ENCODE measurements at regions not wholly inside any gene's neighbourhood (a gene's known extent, or its start where the extent isn't known, plus 50 kb on each side); places are given as distances from the start of the nearest gene placed in this dataset.

- no peak for TF ChIP-seq CTCF (conservative IDR thresholded peaks at IDR 0.05)
- Mint-ChIP-seq H3K27me3 (ENCODE audit: low read depth) (peaks cover 9% of the 10 kb centered on the region), H3K4me1 (no peaks in the 10 kb centered on the region), H3K27ac (ENCODE audit: unreplicated experiment) (no peak overlapping the region), H3K4me3 (no peak overlapping the region), H3K36me3 (ENCODE audit: low read depth) (no peaks in the 10 kb centered on the region), H3K9me3 (no peaks in the 10 kb centered on the region)
- DNase-seq (ENCODE audit: low read depth, low spot score): no peak
Measured at GRCh38 chr2:198452327-198452726, 647.9 kb downstream of the PLCL1 start.

GRCh38 chr2:198448789-198449188 is 644.4 kb downstream of the PLCL1 start:
- no peaks in the 10 kb centered on the region for H3K27me3 Mint-ChIP-seq (ENCODE audit: low read depth)
- H3K9me3 Mint-ChIP-seq: no peaks in the 10 kb centered on the region
- no peak overlapping the region for H3K4me3 Mint-ChIP-seq
- no peak for DNase-seq (ENCODE audit: low read depth, low spot score)
- H3K36me3 Mint-ChIP-seq (ENCODE audit: low read depth): no peaks in the 10 kb centered on the region
- H3K27ac Mint-ChIP-seq (ENCODE audit: unreplicated experiment): no peak overlapping the region
- no peaks in the 10 kb centered on the region for H3K4me1 Mint-ChIP-seq
- TF ChIP-seq CTCF (conservative IDR thresholded peaks at IDR 0.05): no peak

- Mint-ChIP-seq H3K4me1 (no peaks in the 10 kb centered on the region), H3K27ac (ENCODE audit: unreplicated experiment) (no peak overlapping the region), H3K27me3 (ENCODE audit: low read depth) (peaks cover 3% of the 10 kb centered on the region), H3K9me3 (no peaks in the 10 kb centered on the region), H3K36me3 (ENCODE audit: low read depth) (no peaks in the 10 kb centered on the region), H3K4me3 (no peak overlapping the region)
- DNase-seq (ENCODE audit: low read depth, low spot score): no peak
- no peak for TF ChIP-seq CTCF (conservative IDR thresholded peaks at IDR 0.05)
Measured at GRCh38 chr2:198444800-198445287, 640.5 kb downstream of the PLCL1 start.

GRCh38 chr2:198441901-198442300 is 637.5 kb downstream of the PLCL1 start:
- H3K36me3 Mint-ChIP-seq (ENCODE audit: low read depth): no peaks in the 10 kb centered on the region

GRCh38 chr2:198441246-198441645 is 636.9 kb downstream of the PLCL1 start:
- Mint-ChIP-seq H3K27me3 (ENCODE audit: low read depth) (peaks cover 6% of the 10 kb centered on the region), H3K36me3 (ENCODE audit: low read depth) (no peaks in the 10 kb centered on the region), H3K27ac (ENCODE audit: unreplicated experiment) (no peak overlapping the region), H3K9me3 (no peaks in the 10 kb centered on the region), H3K4me3 (no peak overlapping the region), H3K4me1 (no peaks in the 10 kb centered on the region)
- DNase-seq (ENCODE audit: low read depth, low spot score): no peak
- TF ChIP-seq CTCF (conservative IDR thresholded peaks at IDR 0.05): no peak

More at GRCh38 chr2:198441901-198442300, 637.5 kb downstream of the PLCL1 start:
- Mint-ChIP-seq H3K4me3 (no peak overlapping the region), H3K4me1 (no peaks in the 10 kb centered on the region), H3K27ac (ENCODE audit: unreplicated experiment) (no peak overlapping the region), H3K27me3 (ENCODE audit: low read depth) (peaks cover 6% of the 10 kb centered on the region), H3K9me3 (no peaks in the 10 kb centered on the region)
- no peak for TF ChIP-seq CTCF (conservative IDR thresholded peaks at IDR 0.05)
- no peak for DNase-seq (ENCODE audit: low read depth, low spot score)

GRCh38 chr2:198440833-198441232 is 636.4 kb downstream of the PLCL1 start:
- H3K9me3 Mint-ChIP-seq: no peaks in the 10 kb centered on the region
- no peak overlapping the region for H3K4me3 Mint-ChIP-seq
- peaks cover 6% of the 10 kb centered on the region for H3K27me3 Mint-ChIP-seq (ENCODE audit: low read depth)

More at GRCh38 chr2:198440833-198441232, 636.4 kb downstream of the PLCL1 start:
- no peak overlapping the region for H3K27ac Mint-ChIP-seq (ENCODE audit: unreplicated experiment)
- DNase-seq (ENCODE audit: low read depth, low spot score): no peak
- no peak for TF ChIP-seq CTCF (conservative IDR thresholded peaks at IDR 0.05)
- no peaks in the 10 kb centered on the region for H3K4me1 Mint-ChIP-seq
- no peaks in the 10 kb centered on the region for H3K36me3 Mint-ChIP-seq (ENCODE audit: low read depth)
